Large intestine (tissue), 3 donors: ENCODE measurements at regions not wholly inside any gene's neighbourhood (a gene's known extent, or its start where the extent isn't known, plus 50 kb on each side); places are given as distances from the start of the nearest gene placed in this dataset.

Experiments
- DNase-seq, 2 donors: peaks; one replicate each; pipeline versions ENCODE4 v3.0.0 to v3.0.0-alpha.2; 2013
- H3K27ac ChIP-seq: one replicate; pipeline ENCODE4 v1.5.1; 2013; ENCODE audit warnings: low read length
- H3K27me3 ChIP-seq: 2 replicates; pipeline ENCODE4 v1.6.1; 2013; ENCODE audit warnings: low read length; ENCODE audit not compliant: control insufficient read depth, insufficient read depth
- H3K36me3 ChIP-seq: 2 replicates; pipeline ENCODE4 v1.6.1; 2013; ENCODE audit warnings: low read length; ENCODE audit not compliant: control insufficient read depth, insufficient read depth
- H3K4me1 ChIP-seq: one replicate; pipeline ENCODE4 v1.6.1; 2013; ENCODE audit warnings: low read length; ENCODE audit not compliant: control insufficient read depth, insufficient read depth
- H3K4me3 ChIP-seq: one replicate; pipeline ENCODE4 v1.5.1; 2013; ENCODE audit warnings: low read length
- H3K9me3 ChIP-seq: one replicate; pipeline ENCODE4 v1.6.1; 2013; ENCODE audit warnings: mild to moderate bottlenecking, low read depth, low read length, moderate library complexity; ENCODE audit not compliant: control insufficient read depth
- WGBS: methylation state at CpG from one replicate; pipeline ENCODE4 v1.1.5; 2013; ENCODE audit warnings: low lambda C conversion rate; ENCODE audit not compliant: insufficient coverage; 5-methylcytosine and 5-hydroxymethylcytosine counted together

DNA sequence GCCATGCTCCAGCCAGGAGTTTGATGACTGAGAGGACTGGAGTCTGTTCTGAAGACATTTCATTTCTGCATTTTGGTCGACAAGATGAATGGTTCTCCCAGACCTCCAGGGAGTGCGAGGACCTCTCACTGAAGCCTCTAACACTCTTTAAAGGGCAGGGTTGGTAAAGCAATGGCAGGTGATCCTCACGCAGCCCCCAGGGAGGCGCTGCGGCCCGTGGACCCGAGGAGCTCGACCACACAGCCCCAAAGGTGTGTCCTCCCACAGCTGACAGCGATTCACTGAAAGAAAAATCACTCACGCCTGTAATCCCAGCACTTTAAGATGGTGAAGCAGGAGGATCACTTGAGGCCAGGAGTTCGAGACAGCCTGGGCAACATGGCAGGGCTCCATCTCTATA, 183.8 kb upstream of the SFSWAP start:
- DNase-seq: no peak
- Histone ChIP-seq H3K27ac (no peak overlapping the region), H3K4me1 (no peaks in the 10 kb centered on the region), H3K27me3 (peaks cover 5% of the 10 kb centered on the region), H3K36me3 (no peaks in the 10 kb centered on the region), H3K9me3 (no peaks in the 10 kb centered on the region), H3K4me3 (no peak overlapping the region)
- WGBS: no CpG with 5 or more reads among the region's 11 CpGs

DNA sequence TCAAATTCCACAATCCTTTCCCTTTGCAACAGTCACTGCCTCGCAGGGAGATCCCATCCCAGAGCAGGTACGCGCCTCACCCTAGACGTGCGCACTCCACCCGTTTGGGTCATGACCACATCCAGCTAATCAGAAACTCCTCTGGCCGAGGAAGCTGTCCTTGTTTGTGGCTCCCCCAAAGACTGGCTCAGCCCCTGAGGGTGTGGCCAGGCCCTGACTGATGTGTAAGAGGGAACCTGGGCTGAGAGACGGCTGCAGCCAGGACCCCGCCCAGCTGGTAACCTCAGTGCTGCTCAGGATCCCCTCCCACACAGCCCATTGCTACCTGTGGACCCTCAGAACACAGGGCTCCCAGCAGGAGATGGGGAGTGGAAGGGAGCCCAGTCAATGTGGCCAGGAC, 183.2 kb upstream of the SFSWAP start:
- peaks cover 5% of the 10 kb centered on the region for H3K27me3 ChIP-seq
- no peak for DNase-seq
- H3K36me3 ChIP-seq: no peaks in the 10 kb centered on the region
- H3K27ac ChIP-seq: no peak overlapping the region
- no peak overlapping the region for H3K4me3 ChIP-seq
- no peaks in the 10 kb centered on the region for H3K4me1 ChIP-seq
- no peaks in the 10 kb centered on the region for H3K9me3 ChIP-seq
- no CpG with 5 or more reads among the region's 9 CpGs for WGBS

DNA sequence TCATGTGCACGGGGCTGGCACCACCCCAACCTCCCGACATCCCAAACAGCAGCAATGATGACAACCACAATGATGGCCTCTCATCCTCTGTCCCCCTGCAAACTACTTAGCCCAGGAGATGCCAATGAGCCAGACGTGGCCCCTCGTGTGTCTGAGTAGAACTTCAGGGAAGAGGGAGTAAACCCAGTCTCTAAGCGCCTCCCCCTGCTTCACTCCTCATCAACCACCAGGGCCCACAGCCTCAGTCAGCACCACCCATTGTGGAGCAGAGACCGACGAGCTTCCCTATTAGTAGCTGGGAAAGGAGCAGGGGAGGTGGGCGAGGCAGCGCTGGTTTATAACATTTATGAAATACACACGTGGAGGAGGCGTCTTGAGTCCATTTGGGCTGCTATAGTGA, 182.7 kb upstream of the SFSWAP start:
- DNase-seq: no peak
- no peak overlapping the region for H3K27ac ChIP-seq

DNA sequence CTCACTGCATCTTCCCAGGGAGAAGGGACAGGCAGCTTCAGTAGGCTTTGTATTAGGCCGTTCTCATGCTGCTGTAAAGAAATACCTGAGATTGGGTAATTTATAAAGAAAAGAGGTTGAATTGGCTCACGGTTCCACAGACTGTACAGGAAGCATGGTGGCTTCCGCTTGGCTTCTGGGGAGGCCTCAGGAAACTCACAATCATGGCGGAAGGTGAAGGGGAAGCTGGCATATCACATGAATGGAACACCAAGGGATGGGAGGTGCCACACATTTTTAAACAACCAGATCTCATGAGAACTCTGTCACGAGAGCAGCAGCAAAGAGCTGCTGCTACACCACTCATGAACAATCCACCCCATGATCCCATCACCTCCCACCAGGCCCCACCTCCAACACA, 182.2 kb upstream of the SFSWAP start:
- Histone ChIP-seq H3K9me3 (no peaks in the 10 kb centered on the region), H3K36me3 (no peaks in the 10 kb centered on the region), H3K4me3 (no peak overlapping the region), H3K27me3 (peaks cover 5% of the 10 kb centered on the region), H3K4me1 (no peaks in the 10 kb centered on the region), H3K27ac (no peak overlapping the region)
- whole genome bisulfite sequencing: 100% methylated on average over 1 of the region's 5 CpGs
- no peak for DNase-seq

More for the DNA sequence above, 182.7 kb upstream of the SFSWAP start:
- no peak overlapping the region for H3K4me3 ChIP-seq
- H3K4me1 ChIP-seq: no peaks in the 10 kb centered on the region
- peaks cover 5% of the 10 kb centered on the region for H3K27me3 ChIP-seq
- no peaks in the 10 kb centered on the region for H3K9me3 ChIP-seq
- H3K36me3 ChIP-seq: no peaks in the 10 kb centered on the region
- no CpG with 5 or more reads among the region's 11 CpGs for WGBS

DNA sequence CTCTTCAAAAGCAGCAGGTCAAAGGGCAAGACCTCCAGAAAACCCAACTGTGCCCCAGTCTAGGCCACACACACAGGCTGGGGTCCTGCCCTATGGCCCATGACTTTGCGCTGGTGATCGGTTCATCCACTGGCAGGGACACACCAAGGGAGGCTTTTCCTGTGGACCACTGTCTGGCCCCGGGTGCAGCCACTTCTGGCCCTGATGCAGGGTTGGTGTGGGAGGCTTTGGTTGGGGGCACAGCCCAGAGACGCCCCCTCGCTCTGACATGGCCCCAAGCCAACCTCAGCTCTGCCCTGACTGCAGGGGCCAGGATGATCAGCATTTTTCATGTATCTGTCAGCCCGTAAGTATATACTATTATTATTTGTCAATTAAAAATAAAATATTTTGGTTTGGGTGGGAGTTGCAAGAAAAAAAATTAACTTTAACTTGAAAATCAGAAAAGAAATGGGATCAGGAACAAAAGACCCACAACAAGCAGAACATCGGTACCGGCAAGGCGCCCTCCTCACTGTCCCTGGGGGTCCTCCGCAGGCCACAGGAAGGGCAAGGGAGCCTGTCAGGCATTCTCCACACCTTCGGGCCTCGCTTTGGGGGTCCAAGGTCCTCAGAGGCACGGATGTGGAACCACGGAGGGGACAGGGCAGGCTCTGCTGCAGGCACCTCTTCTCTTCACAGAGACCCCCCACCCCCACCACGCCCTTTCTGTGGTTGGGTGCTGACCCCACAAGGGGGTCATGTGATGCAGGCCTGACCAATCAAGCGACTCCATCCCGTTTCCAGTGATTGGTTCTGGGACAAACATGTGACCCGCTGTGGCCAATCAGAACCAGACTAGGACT, 181.5 kb upstream of the SFSWAP start:
- Histone ChIP-seq H3K27ac (no peak overlapping the region), H3K9me3 (no peaks in the 10 kb centered on the region), H3K4me1 (no peaks in the 10 kb centered on the region), H3K27me3 (peaks cover 5% of the 10 kb centered on the region), H3K36me3 (no peaks in the 10 kb centered on the region), H3K4me3 (no peak overlapping the region)
- no peak for DNase-seq
- WGBS: no CpG with 5 or more reads among the region's 18 CpGs

DNA sequence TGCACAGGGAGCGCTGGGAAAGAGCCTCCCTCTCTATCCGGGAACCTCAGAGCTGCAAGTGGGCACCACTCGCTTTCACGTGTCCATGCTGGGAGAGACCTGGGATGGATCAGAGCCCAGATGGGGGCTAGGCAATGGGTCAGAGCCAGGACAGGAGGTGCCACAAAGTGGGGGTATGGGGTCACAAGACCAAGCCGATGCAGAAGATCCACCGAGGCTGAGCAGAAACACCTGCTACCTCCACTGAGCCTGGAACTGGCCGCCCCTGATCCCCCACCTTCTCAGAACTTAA, 180.9 kb upstream of the SFSWAP start:
- peaks cover 5% of the 10 kb centered on the region for H3K27me3 ChIP-seq
- no peak overlapping the region for H3K4me3 ChIP-seq
- WGBS: no CpG with 5 or more reads among the region's 7 CpGs

DNA sequence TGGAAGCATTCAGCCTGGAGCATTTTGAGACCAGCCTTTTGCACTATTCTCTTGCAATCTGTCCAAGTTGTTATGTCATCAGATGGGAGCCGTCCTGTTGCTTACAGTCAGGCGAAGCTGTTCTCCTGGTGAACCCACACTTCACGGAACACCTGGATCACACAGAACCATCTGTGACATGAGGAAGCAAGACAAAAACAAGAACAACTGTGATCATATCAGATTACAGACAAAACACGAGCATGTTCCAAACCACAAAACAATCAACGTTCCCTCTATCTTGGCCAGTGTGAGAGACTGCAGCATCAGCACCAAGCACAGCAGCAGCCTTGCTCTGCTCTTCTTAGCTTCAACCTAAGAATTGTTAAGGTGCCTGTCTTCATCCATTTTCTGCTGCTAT, 180.5 kb upstream of the SFSWAP start:
- DNase-seq: no peak
- H3K9me3 ChIP-seq: no peaks in the 10 kb centered on the region
- no CpG with 5 or more reads among the region's 5 CpGs for WGBS
- H3K36me3 ChIP-seq: no peaks in the 10 kb centered on the region
- no peaks in the 10 kb centered on the region for H3K4me1 ChIP-seq
- no peak overlapping the region for H3K27ac ChIP-seq
- no peak overlapping the region for H3K4me3 ChIP-seq
- peaks cover 5% of the 10 kb centered on the region for H3K27me3 ChIP-seq

More for the DNA sequence above, 180.9 kb upstream of the SFSWAP start:
- H3K4me1 ChIP-seq: no peaks in the 10 kb centered on the region
- H3K36me3 ChIP-seq: no peaks in the 10 kb centered on the region
- H3K27ac ChIP-seq: no peak overlapping the region
- H3K9me3 ChIP-seq: no peaks in the 10 kb centered on the region
- no peak for DNase-seq

DNA sequence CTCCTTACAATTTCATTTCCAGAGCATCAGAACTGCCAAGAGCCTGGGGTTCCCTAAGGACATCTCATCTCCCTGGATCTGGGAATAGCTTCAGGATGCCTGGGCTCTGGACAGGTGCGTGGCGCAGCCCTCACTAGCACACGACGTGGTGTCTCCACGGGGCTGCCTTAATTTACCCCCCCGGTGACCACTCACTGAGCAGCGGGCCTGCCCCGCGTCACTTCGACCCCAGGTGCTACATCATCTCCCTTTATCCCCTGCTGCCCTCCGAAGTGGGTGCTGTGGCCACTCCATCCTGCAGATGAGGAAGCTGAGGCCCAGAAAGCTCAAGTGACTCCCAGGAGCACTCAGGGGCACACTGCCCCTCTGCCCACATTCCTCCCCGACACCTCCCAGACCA, 177.8 kb upstream of the SFSWAP start:
- Histone ChIP-seq H3K27me3 (no peaks in the 10 kb centered on the region), H3K4me3 (no peak overlapping the region), H3K27ac (no peak overlapping the region), H3K9me3 (no peaks in the 10 kb centered on the region), H3K4me1 (no peaks in the 10 kb centered on the region), H3K36me3 (no peaks in the 10 kb centered on the region)
- no peak for DNase-seq
- WGBS: no CpG with 5 or more reads among the region's 12 CpGs

DNA sequence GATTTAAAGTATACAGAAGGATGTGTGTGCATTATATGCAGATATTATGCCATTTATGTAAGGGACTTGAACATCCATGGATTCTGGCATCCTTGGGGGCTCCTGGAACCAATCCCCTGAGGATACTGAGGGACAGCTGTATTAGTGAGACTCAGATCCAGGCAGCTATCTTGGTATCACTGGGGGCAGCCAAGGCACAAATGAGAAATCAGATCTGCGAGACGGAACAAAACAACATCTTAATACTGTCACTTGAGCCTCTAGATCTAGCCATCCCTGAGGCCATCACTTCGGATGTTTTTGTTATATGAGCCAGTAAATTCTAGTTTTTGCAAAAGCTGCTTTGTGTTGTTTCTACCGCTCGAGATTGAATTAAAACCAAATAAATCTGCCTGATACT, 175.1 kb upstream of the SFSWAP start:
- Histone ChIP-seq H3K27me3 (no peaks in the 10 kb centered on the region), H3K27ac (no peak overlapping the region), H3K4me3 (no peak overlapping the region), H3K36me3 (no peaks in the 10 kb centered on the region), H3K4me1 (no peaks in the 10 kb centered on the region), H3K9me3 (no peaks in the 10 kb centered on the region)
- 82% methylated on average over 2 of the region's 5 CpGs for WGBS
- DNase-seq: no peak

DNA sequence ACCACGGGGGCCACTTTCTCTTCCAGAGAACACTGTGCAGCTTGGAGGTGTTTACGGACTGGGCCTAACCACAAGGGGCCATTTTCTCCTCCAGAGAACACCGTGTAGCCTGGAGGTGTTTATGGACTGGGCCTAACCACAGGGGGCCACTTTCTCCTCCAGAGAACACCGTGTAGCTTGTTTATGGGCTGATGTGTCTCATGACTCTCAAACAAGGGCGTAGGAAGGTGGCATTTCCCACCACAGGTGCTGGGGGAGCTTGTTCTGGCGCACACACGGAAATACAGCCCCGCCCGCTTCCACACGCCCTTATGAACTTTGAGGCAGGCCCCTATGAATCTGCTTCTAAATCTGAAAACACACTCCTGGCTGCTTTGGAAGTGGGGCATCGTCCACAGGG, 174.6 kb upstream of the SFSWAP start:
- Histone ChIP-seq H3K36me3 (no peaks in the 10 kb centered on the region), H3K27me3 (no peaks in the 10 kb centered on the region), H3K9me3 (no peaks in the 10 kb centered on the region), H3K4me3 (no peak overlapping the region), H3K27ac (no peak overlapping the region), H3K4me1 (no peaks in the 10 kb centered on the region)
- WGBS: no CpG with 5 or more reads among the region's 11 CpGs
- DNase-seq: no peak

DNA sequence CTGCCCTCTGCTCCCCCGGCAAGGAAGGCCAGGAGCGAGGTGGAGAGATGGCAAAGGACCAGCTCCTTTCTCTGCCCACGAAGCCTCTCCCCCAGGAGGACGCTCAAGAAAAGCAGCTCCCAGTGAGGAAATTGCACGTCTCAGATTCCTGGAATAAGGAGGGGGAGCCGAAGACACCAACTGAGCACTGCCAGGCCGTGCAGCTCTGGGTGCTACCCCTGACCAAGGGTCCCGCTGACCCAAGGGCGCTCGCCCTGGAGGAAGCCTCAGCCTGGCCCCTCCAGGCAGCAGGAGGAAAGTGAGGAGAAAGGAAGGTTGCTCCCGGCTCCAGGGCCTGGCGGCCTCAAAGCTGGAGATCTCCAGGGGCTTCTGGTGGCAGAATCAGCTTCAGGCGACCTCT, 174.1 kb upstream of the SFSWAP start:
- H3K4me3 ChIP-seq: no peak overlapping the region
- H3K27me3 ChIP-seq: no peaks in the 10 kb centered on the region
- no peaks in the 10 kb centered on the region for H3K36me3 ChIP-seq
- no CpG with 5 or more reads among the region's 13 CpGs for WGBS
- H3K9me3 ChIP-seq: no peaks in the 10 kb centered on the region
- no peaks in the 10 kb centered on the region for H3K4me1 ChIP-seq
- DNase-seq: no peak
- H3K27ac ChIP-seq: no peak overlapping the region
